ENCODE measurements at regions not wholly inside any gene's neighbourhood (a gene's known extent, or its start where the extent isn't known, plus 50 kb on each side); places are given as distances from the start of the nearest gene placed in this dataset.

- TF ChIP-seq, protein P1, sequence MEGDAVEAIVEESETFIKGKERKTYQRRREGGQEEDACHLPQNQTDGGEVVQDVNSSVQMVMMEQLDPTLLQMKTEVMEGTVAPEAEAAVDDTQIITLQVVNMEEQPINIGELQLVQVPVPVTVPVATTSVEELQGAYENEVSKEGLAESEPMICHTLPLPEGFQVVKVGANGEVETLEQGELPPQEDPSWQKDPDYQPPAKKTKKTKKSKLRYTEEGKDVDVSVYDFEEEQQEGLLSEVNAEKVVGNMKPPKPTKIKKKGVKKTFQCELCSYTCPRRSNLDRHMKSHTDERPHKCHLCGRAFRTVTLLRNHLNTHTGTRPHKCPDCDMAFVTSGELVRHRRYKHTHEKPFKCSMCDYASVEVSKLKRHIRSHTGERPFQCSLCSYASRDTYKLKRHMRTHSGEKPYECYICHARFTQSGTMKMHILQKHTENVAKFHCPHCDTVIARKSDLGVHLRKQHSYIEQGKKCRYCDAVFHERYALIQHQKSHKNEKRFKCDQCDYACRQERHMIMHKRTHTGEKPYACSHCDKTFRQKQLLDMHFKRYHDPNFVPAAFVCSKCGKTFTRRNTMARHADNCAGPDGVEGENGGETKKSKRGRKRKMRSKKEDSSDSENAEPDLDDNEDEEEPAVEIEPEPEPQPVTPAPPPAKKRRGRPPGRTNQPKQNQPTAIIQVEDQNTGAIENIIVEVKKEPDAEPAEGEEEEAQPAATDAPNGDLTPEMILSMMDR (tag by site-specific recombination; IDR thresholded peaks at IDR 0.05), result peak; percentile 81
- TF ChIP-seq ZNF670 (tag by site-specific recombination; IDR thresholded peaks at IDR 0.05; ENCODE audit: low read depth) (no peak), ZNF76 (tag by site-specific recombination; IDR thresholded peaks at IDR 0.05; ENCODE audit: borderline replicate concordance, low read depth) (no peak), ZNF624 (tag by site-specific recombination; IDR thresholded peaks at IDR 0.05) (no peak), ZBTB1 (tag by site-specific recombination; IDR thresholded peaks at IDR 0.05) (no peak), GLIS1 (tag by site-specific recombination; IDR thresholded peaks at IDR 0.05) (no peak), ZSCAN30 (tag by site-specific recombination; IDR thresholded peaks at IDR 0.05) (peak; percentile 43; the same call in 1 of the 2 replicates), ELK4 (IDR thresholded peaks at IDR 0.05; ENCODE audit: borderline replicate concordance, low read depth, low read length) (no peak), TRIM28 (IDR thresholded peaks at IDR 0.05; ENCODE audit: borderline replicate concordance, low read length) (peak; percentile 69), ZNF146 (tag by site-specific recombination; IDR thresholded peaks at IDR 0.05) (no peak), ZIC2 (tag by site-specific recombination; IDR thresholded peaks at IDR 0.05) (0 out of 2 replicates have a peak, but pooled peaks have one; percentile 21), ZNF580 (tag by site-specific recombination; IDR thresholded peaks at IDR 0.05) (no peak), ZNF398 (tag by site-specific recombination; IDR thresholded peaks at IDR 0.05) (no peak), REST (tag by site-specific recombination; IDR thresholded peaks at IDR 0.05) (no peak)
These were observed 252.0 kb downstream of the HIVEP2 start for GRCh38 chr6:142692942-142693341.

Data from HEK293 (cell line).